Upper lobe of left lung (tissue), 6 donors: ENCODE measurements at regions not wholly inside any gene's neighbourhood (a gene's known extent, or its start where the extent isn't known, plus 50 kb on each side); places are given as distances from the start of the nearest gene placed in this dataset.
"Not testable (repeated sequence)": the region's sequence is repeated elsewhere in the genome, so short reads cannot be mapped to it uniquely, and the experiment has no call there.

Experiments used
- ATAC-seq, 2 donors: fragments of 200-7000 bp; cut with Tn5 transposase; one replicate each; pipeline ENCODE4 v1.9.1; 2022; ENCODE audit warnings: mild to moderate bottlenecking in 2 of 2, moderate library complexity in 2 of 2; ENCODE audit not compliant: low FRiP score in 2 of 2
- DNase-seq, 2 donors: peaks; one replicate each; pipeline ENCODE4 v3.0.0-alpha.2; 2019 to 2020
- H3K27ac ChIP-seq, 4 donors: fragments of 200-600 bp; sonication (generic); one replicate each; pipeline ENCODE4 v1.5.1; 2016 to 2019
- H3K27me3 ChIP-seq, 4 donors: fragments of 200-600 bp; sonication (generic); one replicate each; pipeline ENCODE4 v1.5.1; 2017 to 2019
- H3K36me3 ChIP-seq, 4 donors: fragments of 200-600 bp; sonication (generic); one replicate each; pipeline ENCODE4 v1.5.1; 2016 to 2019
- H3K4me1 ChIP-seq, 4 donors: fragments of 200-600 bp; sonication (generic); one replicate each; pipeline ENCODE4 v1.5.1; 2018 to 2019
- H3K4me3 ChIP-seq, 4 donors: fragments of 200-600 bp; sonication (generic); one replicate each; pipeline ENCODE4 v1.5.1; 2017 to 2019; ENCODE audit warnings: mild to moderate bottlenecking in 2 of 4, moderate library complexity in 1 of 4
- H3K9me3 ChIP-seq, 4 donors: fragments of 200-600 bp; sonication (generic); one replicate each; pipeline ENCODE4 v1.5.1; 2018 to 2019
- CTCF ChIP-seq, 6 experiments: fragments of 450-650 bp in 4 of 6; fragments of 200-600 bp in 2 of 6; sonication (generic) in 2 of 6; IDR thresholded peaks; one replicate each; pipeline ENCODE4 v1.5.1; 2016 to 2019; ENCODE audit warnings: antibody characterized with exemption in 6 of 6
- EP300 ChIP-seq, 4 donors: sonication (generic); formaldehyde crosslinking; IDR thresholded peaks; one replicate each; pipeline ENCODE4 v1.5.1; 2017; ENCODE audit warnings: antibody characterized with exemption in 4 of 4, control low read depth in 2 of 4
- POLR2A ChIP-seq, 4 donors: fragments of 450-650 bp; IDR thresholded peaks; one replicate each; pipeline ENCODE4 v1.5.1; 2016 to 2017; ENCODE audit warnings: antibody characterized with exemption in 4 of 4, mild to moderate bottlenecking in 2 of 4
- POLR2AphosphoS5 ChIP-seq, 2 donors: sonication (generic); formaldehyde crosslinking; IDR thresholded peaks; one replicate each; pipeline ENCODE4 v1.5.1; 2017; ENCODE audit warnings: antibody characterized with exemption in 2 of 2
- WGBS, 2 donors: methylation state at CpG; one replicate each; pipeline ENCODE4 v1.1.5; 2017 to 2018; 5-methylcytosine and 5-hydroxymethylcytosine counted together
- donor health status: DM: no; HTN: no; CAD: no; lungs with moderate emphysema.
- donor health status: DM: no; HTN: yes; CAD: no; lungs with severe emphysema.

- no peaks in the 10 kb centered on the region for H3K27me3 ChIP-seq
- H3K36me3 ChIP-seq, result no peaks in the 10 kb centered on the region
- no peak overlapping the region for H3K27ac ChIP-seq
- no peak overlapping the region for H3K4me3 ChIP-seq
- peaks cover 0 to 3% (median 0%) of the 10 kb centered on the region in 4 donors for H3K9me3 ChIP-seq
- DNase-seq (no peak), ATAC-seq (peak; percentile 21 to 49)
- no peaks in the 10 kb centered on the region for H3K4me1 ChIP-seq
- 76 to 83% methylated on average over 1 to 2 of the region's 2 CpGs for WGBS, 2 donors
- TF ChIP-seq POLR2A (IDR thresholded peaks at IDR 0.05) (no peak), POLR2AphosphoS5 (IDR thresholded peaks at IDR 0.05) (no peak), CTCF (IDR thresholded peaks at IDR 0.05) (no peak), EP300 (IDR thresholded peaks at IDR 0.05) (no peak)
Observed at GRCh38 chr1:78263459-78263858, 217.7 kb downstream of the GIPC2 start.

GRCh38 chr1:78263946-78264345, 218.2 kb downstream of the GIPC2 start:
- H3K36me3 ChIP-seq, result no peaks in the 10 kb centered on the region
- no peaks in the 10 kb centered on the region for H3K27me3 ChIP-seq
- no peak for TF ChIP-seq POLR2A (IDR thresholded peaks at IDR 0.05)
- no peak for TF ChIP-seq CTCF (IDR thresholded peaks at IDR 0.05)
- TF ChIP-seq POLR2AphosphoS5 (IDR thresholded peaks at IDR 0.05), result no peak
- no peak for TF ChIP-seq EP300 (IDR thresholded peaks at IDR 0.05)
- no peak overlapping the region for H3K27ac ChIP-seq
- H3K4me3 ChIP-seq, result no peak overlapping the region
- WGBS, 2 donors, result 17 to 33% methylated on average over 1 of the region's 1 CpG
- DNase-seq (no peak), ATAC-seq (no peak)
- H3K9me3 ChIP-seq, result peaks cover 0 to 3% (median 0%) of the 10 kb centered on the region in 4 donors
- no peaks in the 10 kb centered on the region for H3K4me1 ChIP-seq

GRCh38 chr1:78267513-78268218, 221.9 kb downstream of the GIPC2 start:
- ATAC-seq (no peak), DNase-seq (no peak)
- Histone ChIP-seq H3K27me3 (no peaks in the 10 kb centered on the region), H3K27ac (no peak overlapping the region), H3K9me3 (peaks cover 0 to 3% (median 0%) of the 10 kb centered on the region in 4 donors), H3K4me3 (no peak overlapping the region), H3K36me3 (no peaks in the 10 kb centered on the region), H3K4me1 (no peaks in the 10 kb centered on the region)
- 71 to 73% methylated on average over 3 of the region's 3 CpGs for WGBS, 2 donors
- TF ChIP-seq CTCF (IDR thresholded peaks at IDR 0.05) (no peak), EP300 (IDR thresholded peaks at IDR 0.05) (no peak), POLR2AphosphoS5 (IDR thresholded peaks at IDR 0.05) (no peak), POLR2A (IDR thresholded peaks at IDR 0.05) (no peak)

GRCh38 chr1:78269591-78269990, 221.2 kb upstream of the PTGFR start:
- 82 to 87% methylated on average over 2 of the region's 2 CpGs for WGBS, 2 donors
- H3K4me3 ChIP-seq, result no peak overlapping the region

GRCh38 chr1:78271423-78271822, 219.4 kb upstream of the PTGFR start:
- H3K27ac ChIP-seq, H3K9me3 ChIP-seq, H3K4me3 ChIP-seq, H3K36me3 ChIP-seq, H3K4me1 ChIP-seq, DNase-seq, H3K27me3 ChIP-seq, ATAC-seq: not testable (repeated sequence)
- WGBS, 2 donors, result 90 to 93% methylated on average over 2 of the region's 2 CpGs

More at GRCh38 chr1:78269591-78269990, 221.2 kb upstream of the PTGFR start:
- TF ChIP-seq EP300 (IDR thresholded peaks at IDR 0.05), result no peak
- TF ChIP-seq POLR2AphosphoS5 (IDR thresholded peaks at IDR 0.05), result no peak
- TF ChIP-seq CTCF (IDR thresholded peaks at IDR 0.05), result no peak
- TF ChIP-seq POLR2A (IDR thresholded peaks at IDR 0.05), result no peak
- no peaks in the 10 kb centered on the region for H3K4me1 ChIP-seq
- peaks cover 0 to 3% (median 0%) of the 10 kb centered on the region in 4 donors for H3K9me3 ChIP-seq
- DNase-seq (no peak), ATAC-seq (no peak)
- H3K27me3 ChIP-seq, result no peaks in the 10 kb centered on the region
- no peak overlapping the region for H3K27ac ChIP-seq
- H3K36me3 ChIP-seq, result no peaks in the 10 kb centered on the region
